Renal pelvis (tissue), 1 donor: ENCODE measurements at regions not wholly inside any gene's neighbourhood (a gene's known extent, or its start where the extent isn't known, plus 50 kb on each side); places are given as distances from the start of the nearest gene placed in this dataset.
"Not testable (repeated sequence)": the region's sequence is repeated elsewhere in the genome, so short reads cannot be mapped to it uniquely, and the experiment has no call there.

Experiments
- DNase-seq: peaks from one replicate; pipeline ENCODE4 v3.0.0-alpha.2; 2013

- not testable (repeated sequence) for DNase-seq
These were observed 138.2 kb upstream of the ZNF91 start for GRCh38 chr19:23533441-23533840.

GRCh38 chr19:23531976-23532375, 136.7 kb upstream of the ZNF91 start:
- no peak for DNase-seq

- DNase-seq: no peak
These were observed 136.0 kb upstream of the ZNF91 start for GRCh38 chr19:23531231-23531790.

DNA sequence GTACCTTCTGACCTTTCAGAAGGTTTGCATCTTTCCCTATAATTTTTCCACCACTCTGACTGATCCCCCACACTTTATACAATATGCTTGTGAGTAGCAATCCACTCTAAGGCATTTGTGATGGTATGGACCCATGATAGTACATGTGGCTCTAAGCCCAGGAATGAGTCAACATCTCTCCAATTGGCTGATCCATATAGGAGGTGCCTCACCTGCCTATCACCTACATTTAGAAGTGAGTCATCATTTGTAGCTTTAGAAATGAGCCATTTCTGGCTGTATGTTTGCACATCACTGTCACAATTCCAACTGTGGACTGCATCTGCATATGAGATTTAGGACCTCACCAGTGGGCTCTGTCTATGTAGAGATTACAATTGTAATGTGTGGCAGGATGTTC, 133.1 kb upstream of the ZNF91 start:
- DNase-seq: no peak

DNA sequence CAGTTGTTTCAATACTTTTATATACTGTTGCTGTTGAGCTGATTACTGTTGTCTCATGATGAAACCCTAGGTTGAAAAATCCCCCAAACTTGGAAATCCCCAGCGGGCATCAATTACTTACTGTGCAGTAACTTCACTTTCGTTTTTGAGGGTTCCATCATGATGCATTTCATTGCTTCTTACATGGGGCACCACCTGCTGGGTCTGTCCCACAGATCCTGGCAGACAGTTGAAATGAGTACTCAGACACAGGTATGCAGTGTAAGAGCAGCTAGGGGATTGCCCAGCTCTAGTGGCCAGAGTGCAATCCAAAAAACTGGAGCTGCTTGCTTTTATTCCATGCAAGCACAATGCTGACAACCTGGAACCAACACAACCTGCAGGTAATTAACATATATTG, 132.5 kb upstream of the ZNF91 start:
- no peak for DNase-seq

DNA sequence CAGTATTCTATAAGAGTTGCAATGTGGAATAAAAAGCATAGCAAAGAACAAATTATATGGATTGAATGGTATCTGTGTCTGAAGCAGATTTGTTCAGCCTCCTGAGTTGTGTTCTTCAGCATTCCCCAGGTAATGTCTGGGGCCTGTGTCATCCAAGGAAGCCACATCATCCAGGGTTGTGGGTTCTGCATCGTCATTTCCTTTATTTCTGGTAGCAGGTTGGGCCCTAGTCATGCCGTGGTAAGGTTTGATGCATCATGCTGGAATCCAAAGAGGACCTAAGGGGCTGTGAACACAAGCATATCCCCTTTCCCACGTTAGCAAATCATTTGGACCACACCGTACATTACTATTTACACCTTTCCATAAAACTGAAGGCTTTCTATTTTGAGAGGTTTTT, 131.0 kb upstream of the ZNF91 start:
- DNase-seq: no peak

- DNase-seq: no peak
These were observed 130.1 kb upstream of the ZNF91 start for GRCh38 chr19:23525276-23525852.

- no peak for DNase-seq
These were observed 128.6 kb upstream of the ZNF91 start for GRCh38 chr19:23523863-23524262.

- no peak for DNase-seq
These were observed 127.2 kb upstream of the ZNF91 start for GRCh38 chr19:23522431-23522830.

DNA sequence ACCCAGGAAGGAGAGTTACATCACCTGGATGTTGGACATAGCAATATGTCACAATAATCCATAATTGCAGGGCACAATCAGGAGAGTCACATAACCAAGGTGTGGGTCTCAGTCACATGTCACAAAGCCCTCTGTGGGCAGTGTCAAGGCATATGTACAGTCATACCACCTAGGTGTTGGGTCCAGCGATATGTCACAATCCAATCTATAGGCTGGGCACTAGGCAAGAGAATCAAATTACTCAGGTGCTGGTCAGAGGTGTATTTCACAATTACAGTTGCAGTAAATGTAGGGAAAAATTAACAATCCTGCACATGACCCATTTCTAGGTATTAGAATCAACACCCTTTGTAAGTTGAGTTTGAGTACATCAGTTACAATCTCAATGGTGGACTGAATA, 126.2 kb upstream of the ZNF91 start:
- no peak for DNase-seq

DNA sequence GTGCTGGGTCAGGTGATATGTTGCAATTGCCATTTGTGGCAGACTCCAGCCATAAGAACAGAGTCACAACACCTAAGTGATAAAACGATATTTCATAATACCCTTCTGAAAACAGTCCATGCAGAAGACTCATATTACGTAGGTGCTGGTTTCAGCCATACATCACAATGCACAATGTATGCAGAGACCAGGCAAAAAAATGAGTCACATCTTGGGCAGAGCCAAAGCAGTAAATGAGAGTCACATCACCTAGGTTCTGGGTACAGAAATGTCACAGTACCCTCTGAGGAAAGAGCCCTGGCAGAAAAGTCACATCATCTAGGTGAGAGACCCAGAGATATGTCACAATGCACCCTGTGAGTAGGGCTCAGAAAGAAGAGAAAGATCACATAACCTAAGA, 125.2 kb upstream of the ZNF91 start:
- no peak for DNase-seq

DNA sequence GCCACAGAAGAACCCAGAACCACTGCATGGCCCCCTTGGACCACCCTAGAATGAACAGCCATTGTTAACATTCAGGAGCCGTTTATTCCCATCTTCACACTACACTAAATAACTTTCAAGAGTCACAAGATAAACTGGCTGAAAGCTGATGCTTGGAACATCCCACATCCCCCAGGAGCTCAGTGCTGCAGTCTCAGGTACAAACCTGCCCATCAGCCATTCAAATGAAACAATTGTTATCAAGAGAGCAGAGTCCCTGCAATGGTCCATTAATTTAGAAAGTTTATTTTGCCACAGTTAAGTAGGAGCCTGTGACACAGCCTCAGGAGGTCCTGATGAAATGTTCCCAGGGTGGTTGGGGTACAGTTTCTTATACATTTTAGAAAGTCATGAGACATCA, 123.8 kb upstream of the ZNF91 start:
- peak; percentile 28 for DNase-seq

DNA sequence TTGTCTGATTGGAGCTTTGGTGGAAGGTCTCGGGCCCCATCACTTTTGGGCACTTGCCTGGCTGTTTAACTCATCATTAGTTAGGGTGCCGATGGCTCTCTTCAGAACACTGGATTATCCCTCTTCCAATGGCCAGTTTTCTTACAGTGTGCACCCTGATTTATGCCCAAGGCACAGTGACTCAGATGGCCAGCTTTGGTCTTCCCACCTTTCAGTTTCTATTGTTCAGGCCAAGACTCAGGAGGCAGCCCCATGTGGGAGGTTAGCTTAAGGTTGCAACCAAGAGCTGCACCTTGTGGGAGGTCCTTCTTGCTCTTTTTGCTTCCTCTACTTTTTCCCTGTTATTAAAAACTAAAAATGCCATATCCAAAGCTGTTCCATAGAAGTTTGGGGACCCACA, 121.0 kb upstream of the ZNF91 start:
- DNase-seq: no peak

DNA sequence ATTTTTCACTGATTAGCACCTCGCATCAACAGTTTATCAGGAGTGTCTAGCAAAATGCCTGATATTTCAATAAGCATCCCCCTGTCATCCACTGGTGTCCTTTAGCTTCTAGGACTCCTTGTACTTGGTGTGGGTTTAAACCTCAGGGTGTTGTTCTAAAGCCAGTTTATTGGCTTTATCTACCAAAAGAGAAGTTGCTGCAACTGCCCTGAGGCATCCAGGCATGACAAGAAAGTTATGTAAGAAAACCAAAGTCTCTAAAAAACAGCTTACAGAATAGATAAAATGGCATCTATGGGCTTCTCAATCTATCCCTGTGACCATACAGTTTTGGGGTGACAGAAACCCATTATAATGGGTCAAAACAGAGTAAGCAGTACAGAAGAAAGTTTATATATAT, 120.3 kb upstream of the ZNF91 start:
- DNase-seq: no peak

- DNase-seq: no peak
These were observed 117.1 kb upstream of the ZNF91 start for GRCh38 chr19:23512151-23512925.

- DNase-seq: no peak
These were observed 114.6 kb upstream of the ZNF91 start for GRCh38 chr19:23509686-23510450.

- DNase-seq: peak; percentile 19
These were observed 112.2 kb upstream of the ZNF91 start for GRCh38 chr19:23507446-23507845.

DNA sequence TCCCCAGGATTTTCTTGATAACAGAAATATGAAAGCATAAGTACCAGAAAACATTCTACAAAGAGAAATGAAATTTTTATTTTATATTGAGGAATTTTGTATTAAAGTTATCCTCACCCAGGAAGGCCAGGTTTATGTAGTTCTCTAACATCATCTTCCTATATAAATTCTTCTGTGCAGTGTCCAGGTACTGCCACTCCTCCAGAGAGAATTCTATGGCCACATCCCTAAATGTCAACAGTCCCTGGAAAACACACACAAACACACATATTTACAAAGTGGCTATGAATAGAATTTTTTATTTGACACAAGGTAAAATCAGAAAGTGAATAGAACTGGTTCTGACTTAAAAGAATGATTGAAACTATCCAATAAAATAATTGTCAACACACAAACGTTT, 110.5 kb upstream of the ZNF91 start:
- no peak for DNase-seq

GRCh38 chr19:23482829-23483228, 87.6 kb upstream of the ZNF91 start:
- DNase-seq: no peak

GRCh38 chr19:23481043-23481442, 85.8 kb upstream of the ZNF91 start:
- no peak for DNase-seq

- no peak for DNase-seq
These were observed 80.2 kb upstream of the ZNF91 start for GRCh38 chr19:23475477-23475876.

- no peak for DNase-seq
These were observed 79.5 kb upstream of the ZNF91 start for GRCh38 chr19:23474761-23475160.

DNA sequence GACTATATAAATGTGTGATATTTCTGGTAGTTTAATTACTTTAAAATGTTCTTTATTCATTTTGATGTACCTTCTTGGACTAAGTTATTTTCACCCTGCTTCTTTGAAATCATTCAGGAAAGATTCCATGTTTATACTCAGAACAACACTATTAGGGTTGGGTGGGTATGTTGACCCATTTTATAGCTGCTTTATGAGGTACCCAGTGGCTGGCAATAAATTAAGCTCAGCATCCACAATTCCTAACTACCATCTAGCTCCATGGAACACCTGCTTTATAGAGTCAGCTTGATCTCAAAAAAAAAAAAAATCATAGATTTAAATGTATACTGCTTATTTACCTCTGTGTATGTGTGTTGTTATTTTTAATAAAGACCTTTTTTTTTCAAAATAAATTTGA, 78.9 kb upstream of the ZNF91 start:
- no peak for DNase-seq
